HCT116 (cell line): ENCODE measurements at regions not wholly inside any gene's neighbourhood (a gene's known extent, or its start where the extent isn't known, plus 50 kb on each side); places are given as distances from the start of the nearest gene placed in this dataset.

ENCODE experiments used
- ATAC-seq: fragments of 200-7000 bp; cut with Tn5 transposase; 2 replicates; pipeline ENCODE4 v1.9.1; 2020; ENCODE audit warnings: mild to moderate bottlenecking, moderate library complexity
- BruUV-seq: library from RNA; stranded (reverse); fragments of 400-500 nt; replicated peaks from 2 replicates; lab custom pipeline; 2021; lab: Mats Ljungman, UMichigan
- CTCF ChIA-PET: fragments of 300-600 bp; sonication (Branson Sonifier 250); formaldehyde crosslinking; loops from one replicate; lab custom pipeline; 2021; ENCODE audit warnings: antibody characterized with exemption; lab: Charles Lee
- POLR2A ChIA-PET: fragments of 300-600, 350-600 bp; sonication (Branson Sonifier 250); formaldehyde crosslinking; loops from one replicate; lab custom pipeline; 2021; ENCODE audit warnings: antibody characterized with exemption; lab: Charles Lee
- RAD21 ChIA-PET, 2 experiments: fragments of 300-600 bp; sonication (Branson Sonifier 250); formaldehyde crosslinking; loops; one replicate each; lab custom pipeline; 2023; ENCODE audit warnings: low total read pairs in 2 of 2; ENCODE audit not compliant: uncharacterized antibody in 2 of 2, unreplicated experiment in 2 of 2, low non-redundant PET in 1 of 2; lab: Charles Lee
- DNase-seq: peaks from one replicate; pipeline ENCODE4 v3.0.0-alpha.2; 2010; ENCODE audit warnings: low read depth, low spot score
- H2AFZ ChIP-seq: fragments of 200-600 bp; shearing (Covaris generic), sonication (generic); 2 replicates; pipeline ENCODE4 v1.6.1; 2017; ENCODE audit warnings: low read depth, mixed run types, mixed read lengths, antibody characterized with exemption, low read length; ENCODE audit not compliant: poor library complexity, severe bottlenecking
- H3K27ac ChIP-seq: 2 replicates; pipeline ENCODE4 v1.5.1; 2012; ENCODE audit warnings: low read depth, low read length
- H3K27me3 ChIP-seq: fragments of 200-600 bp; sonication (generic); 2 replicates; pipeline ENCODE4 v1.6.1; 2016; ENCODE audit warnings: mixed run types, low read length, mixed read lengths; ENCODE audit not compliant: insufficient read depth
- H3K36me3 ChIP-seq, 2 experiments: fragments of 200-500 bp in 1 of 2; fragments of 200-600 bp in 1 of 2; sonication (Bioruptor generic) in 1 of 2; sonication (generic) in 1 of 2; 2 replicates each; pipeline versions ENCODE4 v1.5.1 to v1.6.1; 2014 to 2016; ENCODE audit warnings: low read length in 2 of 2, inconsistent platforms in 1 of 2, mixed read lengths in 1 of 2, mixed run types in 1 of 2; ENCODE audit not compliant: insufficient read depth in 2 of 2, control insufficient read depth in 1 of 2
- H3K4me1 ChIP-seq, 2 experiments: fragments of 200-600 bp in 1 of 2; sonication (generic) in 1 of 2; 2 replicates each; pipeline versions ENCODE4 v1.5.1 to v1.6.1; 2012 to 2017; ENCODE audit warnings: low read length in 2 of 2, inconsistent platforms in 1 of 2, mild to moderate bottlenecking in 1 of 2, mixed read lengths in 1 of 2, mixed run types in 1 of 2, moderate library complexity in 1 of 2; ENCODE audit not compliant: insufficient read depth in 2 of 2, control insufficient read depth in 1 of 2
- H3K4me2 ChIP-seq: fragments of 200-600 bp; sonication (generic); 2 replicates; pipeline ENCODE4 v1.6.1; 2017; ENCODE audit warnings: mixed run types, low read length, mixed read lengths
- H3K4me3 ChIP-seq, 2 experiments: fragments of 200-600 bp in 1 of 2; sonication (generic) in 1 of 2; replicated peaks in 1 of 2; 2 replicates each; pipeline ENCODE4 v1.5.1; 2011 to 2016; ENCODE audit warnings: low read length in 2 of 2, control low read depth in 1 of 2, low read depth in 1 of 2, mild to moderate bottlenecking in 1 of 2, mixed read lengths in 1 of 2, mixed run types in 1 of 2
- H3K79me2 ChIP-seq: fragments of 200-600 bp; sonication (generic); 2 replicates; pipeline ENCODE4 v1.6.1; 2017; ENCODE audit warnings: mild to moderate bottlenecking, mixed run types, low read length, moderate library complexity, mixed read lengths; ENCODE audit not compliant: insufficient read depth
- H3K9ac ChIP-seq: fragments of 200-600 bp; sonication (generic); 2 replicates; pipeline ENCODE4 v1.6.1; 2016; ENCODE audit warnings: low read length, mixed read lengths
- H3K9me2 ChIP-seq: fragments of 200-600 bp; sonication (generic), shearing (Covaris generic); 2 replicates; pipeline ENCODE4 v1.6.1; 2017; ENCODE audit warnings: mixed run types, mild to moderate bottlenecking, moderate library complexity; ENCODE audit not compliant: insufficient read depth
- H3K9me3 ChIP-seq, 2 experiments: fragments of 200-500 bp in 1 of 2; fragments of 200-600 bp in 1 of 2; sonication (Bioruptor generic) in 1 of 2; sonication (generic) in 1 of 2; 2 replicates each; pipeline ENCODE4 v1.6.1; 2014 to 2017; ENCODE audit warnings: low read length in 2 of 2, mixed read lengths in 2 of 2, inconsistent platforms in 1 of 2, low read depth in 1 of 2, mild to moderate bottlenecking in 1 of 2, mixed run types in 1 of 2, moderate library complexity in 1 of 2; ENCODE audit not compliant: control insufficient read depth in 1 of 2, insufficient read depth in 1 of 2
- H4K20me1 ChIP-seq: fragments of 200-600 bp; sonication (generic), shearing (Covaris generic); 2 replicates; pipeline ENCODE4 v1.6.1; 2017; ENCODE audit warnings: mixed run types, mild to moderate bottlenecking, moderate library complexity; ENCODE audit not compliant: insufficient read depth
- EZH2 ChIP-seq: fragments of 200-600 bp; sonication (generic); IDR thresholded peaks from 2 replicates; pipeline ENCODE4 v1.6.1; 2017; ENCODE audit warnings: antibody characterized with exemption, mixed run types
- EZH2phosphoT487 ChIP-seq: fragments of 200-600 bp; IDR thresholded peaks from 2 replicates; pipeline ENCODE4 v1.6.1; 2018; ENCODE audit warnings: antibody characterized with exemption, borderline replicate concordance
- SP1 ChIP-seq: IDR thresholded peaks from 2 replicates; pipeline ENCODE4 v1.6.1; 2012; ENCODE audit warnings: low read depth
- SRF ChIP-seq: IDR thresholded peaks from 2 replicates; pipeline ENCODE4 v1.6.1; 2012; ENCODE audit warnings: low read depth
- intact Hi-C: fragments of 100-400 bp; cut with micrococcal nuclease; formaldehyde crosslinking; loops from 2 replicates; pipeline ENCODE4 v1.10.0; 2022
- TF ChIP-seq, protein P1 (sequence below): IDR thresholded peaks from 2 replicates; pipeline ENCODE4 v1.6.1; 2012; ENCODE audit warnings: low read depth
- TF ChIP-seq, protein P2 (sequence below), 3 experiments: fragments of 200-600 bp in 1 of 3; sonication (generic) in 1 of 3; IDR thresholded peaks in 2 of 3; conservative IDR thresholded peaks in 1 of 3; 2 replicates each; pipeline ENCODE4 v1.5.1; 2012 to 2017; ENCODE audit warnings: low read depth in 2 of 3, low read length in 2 of 3, antibody characterized with exemption in 1 of 3, borderline replicate concordance in 1 of 3, control low read depth in 1 of 3, mild to moderate bottlenecking in 1 of 3, mixed read lengths in 1 of 3, mixed run types in 1 of 3, moderate library complexity in 1 of 3; ENCODE audit not compliant: insufficient read depth in 1 of 3

GRCh38 chr1:88191917-88192316 lies 492.2 kb upstream of the PKN2 start:
- ATAC-seq (no peak), DNase-seq (no peak)
- Histone ChIP-seq H3K4me1 (no peaks in the 10 kb centered on the region), H3K4me3 (no peak overlapping the region), H3K9me2 (no peaks in the 10 kb centered on the region), H3K9ac (no peak overlapping the region), H2AFZ (no peak overlapping the region), H3K9me3 (no peaks in the 10 kb centered on the region), H3K27me3 (no peaks in the 10 kb centered on the region), H3K79me2 (no peaks in the 10 kb centered on the region), H3K27ac (no peak overlapping the region), H4K20me1 (no peaks in the 10 kb centered on the region)
- CTCF ChIA-PET: interaction anchor here (4.4 kb wide), 1 partner anchor 11 kb away, joined by 27 read pairs; no protein-coding TSS in a partner anchor
- TF ChIP-seq, protein P1, sequence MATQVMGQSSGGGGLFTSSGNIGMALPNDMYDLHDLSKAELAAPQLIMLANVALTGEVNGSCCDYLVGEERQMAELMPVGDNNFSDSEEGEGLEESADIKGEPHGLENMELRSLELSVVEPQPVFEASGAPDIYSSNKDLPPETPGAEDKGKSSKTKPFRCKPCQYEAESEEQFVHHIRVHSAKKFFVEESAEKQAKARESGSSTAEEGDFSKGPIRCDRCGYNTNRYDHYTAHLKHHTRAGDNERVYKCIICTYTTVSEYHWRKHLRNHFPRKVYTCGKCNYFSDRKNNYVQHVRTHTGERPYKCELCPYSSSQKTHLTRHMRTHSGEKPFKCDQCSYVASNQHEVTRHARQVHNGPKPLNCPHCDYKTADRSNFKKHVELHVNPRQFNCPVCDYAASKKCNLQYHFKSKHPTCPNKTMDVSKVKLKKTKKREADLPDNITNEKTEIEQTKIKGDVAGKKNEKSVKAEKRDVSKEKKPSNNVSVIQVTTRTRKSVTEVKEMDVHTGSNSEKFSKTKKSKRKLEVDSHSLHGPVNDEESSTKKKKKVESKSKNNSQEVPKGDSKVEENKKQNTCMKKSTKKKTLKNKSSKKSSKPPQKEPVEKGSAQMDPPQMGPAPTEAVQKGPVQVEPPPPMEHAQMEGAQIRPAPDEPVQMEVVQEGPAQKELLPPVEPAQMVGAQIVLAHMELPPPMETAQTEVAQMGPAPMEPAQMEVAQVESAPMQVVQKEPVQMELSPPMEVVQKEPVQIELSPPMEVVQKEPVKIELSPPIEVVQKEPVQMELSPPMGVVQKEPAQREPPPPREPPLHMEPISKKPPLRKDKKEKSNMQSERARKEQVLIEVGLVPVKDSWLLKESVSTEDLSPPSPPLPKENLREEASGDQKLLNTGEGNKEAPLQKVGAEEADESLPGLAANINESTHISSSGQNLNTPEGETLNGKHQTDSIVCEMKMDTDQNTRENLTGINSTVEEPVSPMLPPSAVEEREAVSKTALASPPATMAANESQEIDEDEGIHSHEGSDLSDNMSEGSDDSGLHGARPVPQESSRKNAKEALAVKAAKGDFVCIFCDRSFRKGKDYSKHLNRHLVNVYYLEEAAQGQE: no peak
- TF ChIP-seq EZH2phosphoT487 (no peak), EZH2 (no peak), SRF (no peak), SP1 (no peak)
- TF ChIP-seq, protein P2, sequence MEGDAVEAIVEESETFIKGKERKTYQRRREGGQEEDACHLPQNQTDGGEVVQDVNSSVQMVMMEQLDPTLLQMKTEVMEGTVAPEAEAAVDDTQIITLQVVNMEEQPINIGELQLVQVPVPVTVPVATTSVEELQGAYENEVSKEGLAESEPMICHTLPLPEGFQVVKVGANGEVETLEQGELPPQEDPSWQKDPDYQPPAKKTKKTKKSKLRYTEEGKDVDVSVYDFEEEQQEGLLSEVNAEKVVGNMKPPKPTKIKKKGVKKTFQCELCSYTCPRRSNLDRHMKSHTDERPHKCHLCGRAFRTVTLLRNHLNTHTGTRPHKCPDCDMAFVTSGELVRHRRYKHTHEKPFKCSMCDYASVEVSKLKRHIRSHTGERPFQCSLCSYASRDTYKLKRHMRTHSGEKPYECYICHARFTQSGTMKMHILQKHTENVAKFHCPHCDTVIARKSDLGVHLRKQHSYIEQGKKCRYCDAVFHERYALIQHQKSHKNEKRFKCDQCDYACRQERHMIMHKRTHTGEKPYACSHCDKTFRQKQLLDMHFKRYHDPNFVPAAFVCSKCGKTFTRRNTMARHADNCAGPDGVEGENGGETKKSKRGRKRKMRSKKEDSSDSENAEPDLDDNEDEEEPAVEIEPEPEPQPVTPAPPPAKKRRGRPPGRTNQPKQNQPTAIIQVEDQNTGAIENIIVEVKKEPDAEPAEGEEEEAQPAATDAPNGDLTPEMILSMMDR (IDR thresholded peaks at IDR 0.05 in 2 of 3, conservative IDR thresholded peaks at IDR 0.05 in 1 of 3; ENCODE audit: borderline replicate concordance in 1 of 3, insufficient read depth in 1 of 3, low read depth in 2 of 3, low read length in 2 of 3): no peak
- TF ChIP-seq, all 23 proteins: peak for 0
- ChIA-PET RAD21 (no interaction called here), POLR2A (interaction anchor here (0.6 kb wide), 1 partner anchor 12 kb away, joined by 3 read pairs; no protein-coding TSS in a partner anchor)
- intact Hi-C loops: no loop called here
- H3K4me2 ChIP-seq: no peak overlapping the region
- H3K36me3 ChIP-seq: no peaks in the 10 kb centered on the region
- BruUV-seq: no TSS peak
